GM23338 (cell line): ENCODE measurements at regions not wholly inside any gene's neighbourhood (a gene's known extent, or its start where the extent isn't known, plus 50 kb on each side); places are given as distances from the start of the nearest gene placed in this dataset.

Experiments used
- CREB1 ChIP-seq: fragments of 250-450 bp; sonication (Bioruptor Pico); IDR thresholded peaks from 2 replicates; pipeline ENCODE4 v1.5.0; 2020; ENCODE audit warnings: low read depth, mild to moderate bottlenecking, moderate library complexity
- EZH2 ChIP-seq: fragments of 200-600 bp; sonication (generic); IDR thresholded peaks from one replicate; pipeline ENCODE4 v1.8.0; 2017; ENCODE audit warnings: antibody characterized with exemption, mild to moderate bottlenecking, low read depth; ENCODE audit not compliant: unreplicated experiment
- EZH2phosphoT487 ChIP-seq: fragments of 200-600 bp; sonication (generic); IDR thresholded peaks from one replicate; pipeline ENCODE4 v1.8.1; 2018; ENCODE audit warnings: antibody characterized with exemption; ENCODE audit not compliant: unreplicated experiment
- JUNB ChIP-seq: IDR thresholded peaks from one replicate; pipeline ENCODE4 v1.6.1; 2016; ENCODE audit warnings: antibody characterized with exemption; ENCODE audit not compliant: unreplicated experiment
- NANOG ChIP-seq: IDR thresholded peaks from 2 replicates; pipeline ENCODE4 v1.6.1; 2016; ENCODE audit warnings: antibody characterized with exemption, borderline replicate concordance
- POLR2AphosphoS5 ChIP-seq: IDR thresholded peaks from 2 replicates; pipeline ENCODE4 v1.6.1; 2016; ENCODE audit warnings: antibody characterized with exemption, low read depth
- STAT1 ChIP-seq: IDR thresholded peaks from one replicate; pipeline ENCODE4 v1.6.1; 2016; ENCODE audit warnings: antibody characterized with exemption; ENCODE audit not compliant: unreplicated experiment
- ZNF114 ChIP-seq: fragments of 250-450 bp; sonication (Bioruptor Pico); IDR thresholded peaks from 2 replicates; pipeline ENCODE4 v1.5.0; 2020; ENCODE audit warnings: mild to moderate bottlenecking, moderate library complexity
- ZNF331 ChIP-seq: fragments of 250-450 bp; sonication (Bioruptor Pico); IDR thresholded peaks from 2 replicates; pipeline ENCODE4 v1.5.0; 2020; ENCODE audit warnings: low read depth, mild to moderate bottlenecking, moderate library complexity
- TF ChIP-seq, protein P1 (sequence below), 2 experiments: fragments of 200-600 bp in 1 of 2; sonication (generic) in 1 of 2; conservative IDR thresholded peaks; 2 replicates each; pipeline versions ENCODE4 v1.5.1 to v1.6.1; 2016 to 2017; ENCODE audit warnings: antibody characterized with exemption in 2 of 2, low read depth in 2 of 2, mild to moderate bottlenecking in 2 of 2, moderate library complexity in 1 of 2
- TF ChIP-seq, protein P2 (sequence below): IDR thresholded peaks from one replicate; pipeline ENCODE4 v1.6.1; 2018; ENCODE audit warnings: antibody characterized with exemption; ENCODE audit not compliant: unreplicated experiment
- TF ChIP-seq, protein P3 (sequence below): fragments of 250-450 bp; sonication (Bioruptor Pico); IDR thresholded peaks from 2 replicates; pipeline ENCODE4 v1.5.0; 2020; ENCODE audit warnings: mild to moderate bottlenecking, moderate library complexity

DNA sequence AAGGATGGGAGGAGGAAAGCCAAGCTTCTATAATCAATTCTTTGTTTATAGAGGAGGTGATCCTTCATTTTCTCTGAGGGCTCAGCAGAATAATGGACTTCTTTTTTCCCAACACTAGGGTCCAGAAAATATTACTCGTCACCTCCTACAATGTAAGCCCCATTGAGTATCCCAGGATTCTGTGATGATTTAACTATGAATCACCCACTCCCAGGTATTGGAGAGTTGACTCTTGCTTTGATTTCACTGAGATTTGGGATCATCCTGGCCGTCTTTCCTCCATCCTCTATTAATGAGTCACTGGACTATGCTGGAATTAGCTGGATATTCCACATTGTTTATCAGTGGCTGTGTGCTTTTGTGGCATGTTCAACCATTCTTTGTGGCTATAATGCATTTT lies 452.0 kb downstream of the NPIPA7 start:
- no peak for TF ChIP-seq EZH2
- TF ChIP-seq, protein P1, sequence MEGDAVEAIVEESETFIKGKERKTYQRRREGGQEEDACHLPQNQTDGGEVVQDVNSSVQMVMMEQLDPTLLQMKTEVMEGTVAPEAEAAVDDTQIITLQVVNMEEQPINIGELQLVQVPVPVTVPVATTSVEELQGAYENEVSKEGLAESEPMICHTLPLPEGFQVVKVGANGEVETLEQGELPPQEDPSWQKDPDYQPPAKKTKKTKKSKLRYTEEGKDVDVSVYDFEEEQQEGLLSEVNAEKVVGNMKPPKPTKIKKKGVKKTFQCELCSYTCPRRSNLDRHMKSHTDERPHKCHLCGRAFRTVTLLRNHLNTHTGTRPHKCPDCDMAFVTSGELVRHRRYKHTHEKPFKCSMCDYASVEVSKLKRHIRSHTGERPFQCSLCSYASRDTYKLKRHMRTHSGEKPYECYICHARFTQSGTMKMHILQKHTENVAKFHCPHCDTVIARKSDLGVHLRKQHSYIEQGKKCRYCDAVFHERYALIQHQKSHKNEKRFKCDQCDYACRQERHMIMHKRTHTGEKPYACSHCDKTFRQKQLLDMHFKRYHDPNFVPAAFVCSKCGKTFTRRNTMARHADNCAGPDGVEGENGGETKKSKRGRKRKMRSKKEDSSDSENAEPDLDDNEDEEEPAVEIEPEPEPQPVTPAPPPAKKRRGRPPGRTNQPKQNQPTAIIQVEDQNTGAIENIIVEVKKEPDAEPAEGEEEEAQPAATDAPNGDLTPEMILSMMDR (conservative IDR thresholded peaks at IDR 0.05; ENCODE audit: low read depth in 2 of 2) = no peak
- no peak for TF ChIP-seq POLR2AphosphoS5
- TF ChIP-seq, protein P2, sequence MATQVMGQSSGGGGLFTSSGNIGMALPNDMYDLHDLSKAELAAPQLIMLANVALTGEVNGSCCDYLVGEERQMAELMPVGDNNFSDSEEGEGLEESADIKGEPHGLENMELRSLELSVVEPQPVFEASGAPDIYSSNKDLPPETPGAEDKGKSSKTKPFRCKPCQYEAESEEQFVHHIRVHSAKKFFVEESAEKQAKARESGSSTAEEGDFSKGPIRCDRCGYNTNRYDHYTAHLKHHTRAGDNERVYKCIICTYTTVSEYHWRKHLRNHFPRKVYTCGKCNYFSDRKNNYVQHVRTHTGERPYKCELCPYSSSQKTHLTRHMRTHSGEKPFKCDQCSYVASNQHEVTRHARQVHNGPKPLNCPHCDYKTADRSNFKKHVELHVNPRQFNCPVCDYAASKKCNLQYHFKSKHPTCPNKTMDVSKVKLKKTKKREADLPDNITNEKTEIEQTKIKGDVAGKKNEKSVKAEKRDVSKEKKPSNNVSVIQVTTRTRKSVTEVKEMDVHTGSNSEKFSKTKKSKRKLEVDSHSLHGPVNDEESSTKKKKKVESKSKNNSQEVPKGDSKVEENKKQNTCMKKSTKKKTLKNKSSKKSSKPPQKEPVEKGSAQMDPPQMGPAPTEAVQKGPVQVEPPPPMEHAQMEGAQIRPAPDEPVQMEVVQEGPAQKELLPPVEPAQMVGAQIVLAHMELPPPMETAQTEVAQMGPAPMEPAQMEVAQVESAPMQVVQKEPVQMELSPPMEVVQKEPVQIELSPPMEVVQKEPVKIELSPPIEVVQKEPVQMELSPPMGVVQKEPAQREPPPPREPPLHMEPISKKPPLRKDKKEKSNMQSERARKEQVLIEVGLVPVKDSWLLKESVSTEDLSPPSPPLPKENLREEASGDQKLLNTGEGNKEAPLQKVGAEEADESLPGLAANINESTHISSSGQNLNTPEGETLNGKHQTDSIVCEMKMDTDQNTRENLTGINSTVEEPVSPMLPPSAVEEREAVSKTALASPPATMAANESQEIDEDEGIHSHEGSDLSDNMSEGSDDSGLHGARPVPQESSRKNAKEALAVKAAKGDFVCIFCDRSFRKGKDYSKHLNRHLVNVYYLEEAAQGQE = no peak
- no peak for TF ChIP-seq EZH2phosphoT487
- no peak for TF ChIP-seq JUNB
- TF ChIP-seq CREB1 (CRISPR knock-in tag) = no peak
- no peak for TF ChIP-seq ZNF331 (CRISPR knock-in tag)
- no peak for TF ChIP-seq NANOG
- no peak for TF ChIP-seq ZNF114
- TF ChIP-seq STAT1 = no peak
- TF ChIP-seq, protein P3, sequence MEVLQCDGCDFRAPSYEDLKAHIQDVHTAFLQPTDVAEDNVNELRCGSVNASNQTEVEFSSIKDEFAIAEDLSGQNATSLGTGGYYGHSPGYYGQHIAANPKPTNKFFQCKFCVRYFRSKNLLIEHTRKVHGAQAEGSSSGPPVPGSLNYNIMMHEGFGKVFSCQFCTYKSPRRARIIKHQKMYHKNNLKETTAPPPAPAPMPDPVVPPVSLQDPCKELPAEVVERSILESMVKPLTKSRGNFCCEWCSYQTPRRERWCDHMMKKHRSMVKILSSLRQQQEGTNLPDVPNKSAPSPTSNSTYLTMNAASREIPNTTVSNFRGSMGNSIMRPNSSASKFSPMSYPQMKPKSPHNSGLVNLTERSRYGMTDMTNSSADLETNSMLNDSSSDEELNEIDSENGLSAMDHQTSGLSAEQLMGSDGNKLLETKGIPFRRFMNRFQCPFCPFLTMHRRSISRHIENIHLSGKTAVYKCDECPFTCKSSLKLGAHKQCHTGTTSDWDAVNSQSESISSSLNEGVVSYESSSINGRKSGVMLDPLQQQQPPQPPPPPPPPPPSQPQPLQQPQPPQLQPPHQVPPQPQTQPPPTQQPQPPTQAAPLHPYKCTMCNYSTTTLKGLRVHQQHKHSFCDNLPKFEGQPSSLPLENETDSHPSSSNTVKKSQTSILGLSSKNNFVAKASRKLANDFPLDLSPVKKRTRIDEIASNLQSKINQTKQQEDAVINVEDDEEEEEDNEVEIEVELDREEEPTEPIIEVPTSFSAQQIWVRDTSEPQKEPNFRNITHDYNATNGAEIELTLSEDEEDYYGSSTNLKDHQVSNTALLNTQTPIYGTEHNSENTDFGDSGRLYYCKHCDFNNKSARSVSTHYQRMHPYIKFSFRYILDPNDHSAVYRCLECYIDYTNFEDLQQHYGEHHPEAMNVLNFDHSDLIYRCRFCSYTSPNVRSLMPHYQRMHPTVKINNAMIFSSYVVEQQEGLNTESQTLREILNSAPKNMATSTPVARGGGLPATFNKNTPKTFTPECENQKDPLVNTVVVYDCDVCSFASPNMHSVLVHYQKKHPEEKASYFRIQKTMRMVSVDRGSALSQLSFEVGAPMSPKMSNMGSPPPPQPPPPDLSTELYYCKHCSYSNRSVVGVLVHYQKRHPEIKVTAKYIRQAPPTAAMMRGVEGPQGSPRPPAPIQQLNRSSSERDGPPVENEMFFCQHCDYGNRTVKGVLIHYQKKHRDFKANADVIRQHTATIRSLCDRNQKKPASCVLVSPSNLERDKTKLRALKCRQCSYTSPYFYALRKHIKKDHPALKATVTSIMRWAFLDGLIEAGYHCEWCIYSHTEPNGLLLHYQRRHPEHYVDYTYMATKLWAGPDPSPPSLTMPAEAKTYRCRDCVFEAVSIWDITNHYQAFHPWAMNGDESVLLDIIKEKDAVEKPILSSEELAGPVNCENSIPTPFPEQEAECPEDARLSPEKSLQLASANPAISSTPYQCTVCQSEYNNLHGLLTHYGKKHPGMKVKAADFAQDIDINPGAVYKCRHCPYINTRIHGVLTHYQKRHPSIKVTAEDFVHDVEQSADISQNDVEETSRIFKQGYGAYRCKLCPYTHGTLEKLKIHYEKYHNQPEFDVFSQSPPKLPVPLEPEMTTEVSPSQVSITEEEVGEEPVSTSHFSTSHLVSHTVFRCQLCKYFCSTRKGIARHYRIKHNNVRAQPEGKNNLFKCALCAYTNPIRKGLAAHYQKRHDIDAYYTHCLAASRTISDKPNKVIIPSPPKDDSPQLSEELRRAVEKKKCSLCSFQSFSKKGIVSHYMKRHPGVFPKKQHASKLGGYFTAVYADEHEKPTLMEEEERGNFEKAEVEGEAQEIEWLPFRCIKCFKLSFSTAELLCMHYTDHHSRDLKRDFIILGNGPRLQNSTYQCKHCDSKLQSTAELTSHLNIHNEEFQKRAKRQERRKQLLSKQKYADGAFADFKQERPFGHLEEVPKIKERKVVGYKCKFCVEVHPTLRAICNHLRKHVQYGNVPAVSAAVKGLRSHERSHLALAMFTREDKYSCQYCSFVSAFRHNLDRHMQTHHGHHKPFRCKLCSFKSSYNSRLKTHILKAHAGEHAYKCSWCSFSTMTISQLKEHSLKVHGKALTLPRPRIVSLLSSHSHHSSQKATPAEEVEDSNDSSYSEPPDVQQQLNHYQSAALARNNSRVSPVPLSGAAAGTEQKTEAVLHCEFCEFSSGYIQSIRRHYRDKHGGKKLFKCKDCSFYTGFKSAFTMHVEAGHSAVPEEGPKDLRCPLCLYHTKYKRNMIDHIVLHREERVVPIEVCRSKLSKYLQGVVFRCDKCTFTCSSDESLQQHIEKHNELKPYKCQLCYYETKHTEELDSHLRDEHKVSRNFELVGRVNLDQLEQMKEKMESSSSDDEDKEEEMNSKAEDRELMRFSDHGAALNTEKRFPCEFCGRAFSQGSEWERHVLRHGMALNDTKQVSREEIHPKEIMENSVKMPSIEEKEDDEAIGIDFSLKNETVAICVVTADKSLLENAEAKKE (CRISPR knock-in tag) = no peak
